ACHN (cell line): ENCODE measurements at regions not wholly inside any gene's neighbourhood (a gene's known extent, or its start where the extent isn't known, plus 50 kb on each side); places are given as distances from the start of the nearest gene placed in this dataset.
"Not testable (repeated sequence)": the region's sequence is repeated elsewhere in the genome, so short reads cannot be mapped to it uniquely, and the experiment has no call there.

Experiments
- DNase-seq: peaks from one replicate; pipeline ENCODE4 v3.0.0-alpha.2; 2015
- in situ Hi-C: cut with HindIII; loops from 2 replicates; pipeline ENCODE4 v1.10.0; 2017; ENCODE audit warnings: low sequenced_read_pairs, low pct_ligation_motif_present, low pct_unique_long_range_greater_than_20kb

- in situ Hi-C loops = no loop called here
- no peak for DNase-seq
Measured at GRCh38 chr4:164601653-164602052, 152.3 kb upstream of the SMIM31 start.

DNA sequence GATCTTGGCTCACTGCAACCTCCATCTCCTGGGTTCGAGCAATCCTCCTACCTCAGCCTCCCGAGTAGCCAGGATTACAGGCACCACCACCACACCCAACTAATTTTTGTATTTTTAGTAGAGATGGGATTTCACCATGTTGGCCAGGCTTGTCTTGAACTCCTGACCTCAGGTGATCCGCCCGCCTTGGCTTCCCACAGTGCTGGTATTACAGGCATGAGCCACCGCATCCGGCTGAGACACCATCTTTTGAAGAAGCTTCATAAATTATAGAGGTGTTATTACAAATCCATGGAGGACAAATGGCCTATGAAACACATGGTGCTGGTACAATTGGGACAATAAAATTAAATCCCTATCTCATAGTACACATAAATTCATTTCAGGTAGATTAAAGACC is 148.1 kb upstream of the SMIM31 start:
- in situ Hi-C loops, DNase-seq: not testable (repeated sequence)

- no peak for DNase-seq
- in situ Hi-C loops = no loop called here
Measured at GRCh38 chr4:164606478-164606877, 147.5 kb upstream of the SMIM31 start.

GRCh38 chr4:164613256-164613655 is 140.7 kb upstream of the SMIM31 start:
- DNase-seq = no peak
- in situ Hi-C loops = no loop called here

DNA sequence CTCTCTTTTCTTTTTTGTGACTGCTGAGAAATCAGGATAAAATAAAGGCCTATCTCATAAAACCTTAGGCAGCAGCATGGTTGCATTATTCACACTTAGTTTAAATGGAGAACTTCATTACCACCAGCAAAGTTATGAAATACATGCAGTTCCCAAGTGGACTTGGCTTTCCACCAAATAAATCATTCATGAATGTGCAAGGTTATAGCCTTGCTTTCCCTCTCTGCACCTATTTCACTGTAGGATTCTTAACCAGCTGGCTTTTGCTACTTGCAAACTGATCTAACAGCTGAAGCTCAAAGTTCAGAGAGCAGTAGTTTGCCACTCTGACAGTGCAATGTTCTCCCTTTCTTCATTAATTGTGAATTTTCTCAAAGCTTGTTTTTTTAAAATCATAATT is 140.1 kb upstream of the SMIM31 start:
- in situ Hi-C loops = no loop called here
- no peak for DNase-seq

GRCh38 chr4:164614329-164614728 is 139.6 kb upstream of the SMIM31 start:
- in situ Hi-C loops = no loop called here
- DNase-seq = no peak

GRCh38 chr4:164614999-164615398 is 138.9 kb upstream of the SMIM31 start:
- in situ Hi-C loops = no loop called here
- no peak for DNase-seq

DNA sequence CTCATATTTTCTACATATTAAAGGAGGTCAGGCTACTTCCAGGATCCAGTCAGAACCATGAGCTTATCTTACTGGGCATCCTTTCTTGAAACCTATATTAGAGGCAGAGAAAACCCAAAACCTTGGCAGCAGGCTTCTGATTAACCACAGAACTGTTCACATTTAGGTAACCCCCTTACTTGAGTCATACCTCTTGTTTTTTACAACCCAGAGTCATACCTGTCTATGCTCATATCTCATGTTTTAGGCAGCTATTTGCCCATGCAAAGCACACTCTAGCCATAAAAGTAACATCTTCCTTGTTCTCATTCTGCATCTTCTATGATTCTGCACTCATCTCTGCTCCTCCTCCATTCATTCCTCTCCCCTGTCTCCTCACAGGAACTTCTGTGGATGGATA is 138.0 kb upstream of the SMIM31 start:
- in situ Hi-C loops = no loop called here
- DNase-seq = no peak

DNA sequence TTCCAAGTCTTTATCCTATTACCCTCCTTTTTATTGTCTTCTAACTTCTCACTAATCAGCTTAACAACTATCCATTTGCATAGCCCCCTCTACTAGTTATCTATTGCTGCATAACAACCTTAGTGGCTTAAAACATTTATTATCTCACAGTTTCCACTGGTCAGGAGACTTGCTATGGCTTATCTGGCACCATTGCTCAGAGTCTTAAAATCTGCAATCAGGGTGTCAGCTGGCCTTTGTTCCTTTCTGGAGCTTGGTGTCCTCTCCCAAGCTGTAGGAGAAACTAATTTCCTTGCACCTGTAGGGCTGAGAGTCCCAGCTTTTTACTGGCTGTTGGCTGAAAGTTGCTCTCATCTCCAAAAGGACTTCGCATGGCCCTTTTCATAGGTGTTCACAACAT is 137.0 kb upstream of the SMIM31 start:
- in situ Hi-C loops = no loop called here
- DNase-seq = no peak

DNA sequence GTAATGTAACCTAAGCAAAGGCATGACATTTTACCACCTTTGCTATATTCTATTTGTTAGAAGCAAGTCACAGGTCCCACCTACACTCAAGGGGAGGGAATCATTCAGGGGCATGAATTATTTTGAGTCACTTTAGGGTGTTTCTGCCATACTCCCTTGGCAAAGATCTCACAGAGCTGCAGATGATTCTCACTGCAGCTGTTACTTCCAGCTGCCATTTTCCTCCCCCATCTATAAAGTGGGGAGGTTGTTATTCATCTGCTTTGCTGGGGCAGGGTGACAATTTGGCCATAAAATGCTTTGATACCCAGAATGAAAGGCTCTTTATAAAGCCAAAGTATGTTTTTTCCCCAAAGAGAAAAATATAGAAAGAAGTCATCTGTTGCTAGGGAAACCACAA is 136.5 kb upstream of the SMIM31 start:
- in situ Hi-C loops = no loop called here
- DNase-seq = no peak

- in situ Hi-C loops = no loop called here
- DNase-seq = no peak
Measured at GRCh38 chr4:164617911-164618310, 136.0 kb upstream of the SMIM31 start.

DNA sequence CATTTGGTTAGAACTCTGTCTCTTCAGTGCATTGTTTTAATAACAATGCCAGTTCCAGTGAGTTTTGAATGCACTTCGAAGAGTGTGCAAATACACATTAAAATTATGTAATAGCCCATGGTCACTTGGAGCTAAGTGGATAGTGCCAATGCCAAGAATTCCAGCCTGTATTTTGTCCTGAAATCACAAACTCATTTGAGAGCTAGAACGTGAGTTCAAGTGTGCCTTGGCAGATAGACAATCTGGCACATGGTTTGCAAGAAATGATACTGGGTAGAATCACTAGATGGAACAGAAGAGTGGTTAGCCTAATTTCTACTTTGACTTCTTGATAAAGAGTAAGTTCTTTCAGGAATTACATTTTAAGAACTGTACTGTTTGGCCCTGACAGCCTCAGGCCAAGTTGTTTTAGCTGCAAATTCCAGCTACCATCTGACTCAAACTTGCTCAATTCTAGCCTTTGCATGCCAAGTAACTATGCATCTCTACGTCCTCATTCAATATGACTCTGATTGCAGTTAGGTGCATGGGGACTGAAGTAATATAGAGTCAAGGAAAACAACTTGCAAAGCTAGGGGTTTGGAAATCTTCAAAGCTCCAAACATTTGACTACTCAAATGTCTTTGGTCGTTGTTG is 131.9 kb upstream of the SMIM31 start:
- DNase-seq = no peak
- in situ Hi-C loops = no loop called here

DNA sequence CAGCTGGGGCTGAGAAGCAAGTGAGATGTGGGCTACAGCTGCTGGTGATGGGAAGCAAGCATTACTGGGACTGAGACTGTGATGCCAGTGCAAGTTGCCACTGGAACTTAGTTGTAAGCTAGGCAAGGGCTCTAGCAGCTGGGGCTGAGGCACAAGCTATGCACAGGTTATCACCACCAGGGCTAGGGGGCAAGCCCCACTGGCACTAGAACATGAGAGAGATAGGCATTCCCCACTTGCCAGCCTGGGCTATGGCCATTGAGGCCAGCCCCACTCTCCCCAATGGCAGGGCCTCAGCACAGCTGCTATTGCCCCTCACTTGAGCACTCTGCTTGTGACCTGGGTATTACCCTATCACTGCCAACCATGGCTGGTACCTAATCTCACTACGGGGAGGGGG is 130.8 kb upstream of the SMIM31 start:
- in situ Hi-C loops = no loop called here
- no peak for DNase-seq

DNA sequence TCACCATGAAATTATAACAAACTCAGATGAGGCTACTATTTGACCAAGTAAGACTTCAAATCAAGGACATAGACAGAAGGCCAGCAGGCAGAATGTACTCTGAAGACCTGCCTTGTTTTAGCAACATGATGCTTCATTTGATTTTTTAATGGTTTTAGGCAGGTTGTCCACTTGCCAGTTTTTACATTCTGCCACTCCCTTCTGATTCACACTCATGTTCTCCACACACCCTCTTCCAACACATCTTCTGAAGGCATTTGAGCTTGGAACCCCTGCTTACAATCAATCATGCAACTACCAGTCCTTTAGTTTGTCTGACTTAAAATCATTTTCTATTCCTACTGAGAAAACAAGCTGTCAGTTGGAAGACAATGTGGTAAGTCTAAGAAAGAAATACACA is 114.9 kb upstream of the SMIM31 start:
- in situ Hi-C loops = no loop called here
- no peak for DNase-seq

DNA sequence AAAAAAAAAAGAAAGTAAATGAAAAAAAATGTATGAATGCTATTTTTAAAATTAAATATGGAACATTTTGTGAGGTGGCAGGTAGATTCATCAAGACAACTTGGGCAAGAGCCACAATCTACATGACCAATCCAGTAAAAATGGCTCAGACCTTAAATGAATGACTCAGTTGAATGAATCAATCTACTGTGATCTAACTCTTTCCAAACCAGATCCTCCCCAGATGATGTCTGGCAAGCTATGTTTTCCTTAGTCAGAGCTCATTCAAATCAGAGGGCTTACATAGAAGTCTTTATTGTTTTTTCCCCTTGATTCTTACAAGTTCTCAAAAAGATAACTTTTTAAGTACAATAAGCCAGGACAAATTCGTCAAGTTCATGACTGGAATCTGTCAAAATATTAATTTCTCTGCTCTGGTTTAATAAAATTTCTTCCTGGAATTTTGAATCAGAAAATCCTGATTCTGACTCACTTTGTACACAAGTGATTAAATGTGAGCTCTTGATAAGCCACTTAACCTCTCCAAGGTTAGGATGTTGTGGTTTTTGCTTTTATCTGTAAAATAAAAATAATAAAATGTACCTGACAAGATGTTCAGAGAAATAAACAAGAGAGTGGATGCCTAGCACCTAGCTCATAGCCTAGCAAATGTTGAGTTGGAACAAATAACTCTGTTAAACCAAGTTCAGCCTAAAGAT is 105.6 kb upstream of the SMIM31 start:
- peak; percentile 53 for DNase-seq
- in situ Hi-C loops = no loop called here

DNA sequence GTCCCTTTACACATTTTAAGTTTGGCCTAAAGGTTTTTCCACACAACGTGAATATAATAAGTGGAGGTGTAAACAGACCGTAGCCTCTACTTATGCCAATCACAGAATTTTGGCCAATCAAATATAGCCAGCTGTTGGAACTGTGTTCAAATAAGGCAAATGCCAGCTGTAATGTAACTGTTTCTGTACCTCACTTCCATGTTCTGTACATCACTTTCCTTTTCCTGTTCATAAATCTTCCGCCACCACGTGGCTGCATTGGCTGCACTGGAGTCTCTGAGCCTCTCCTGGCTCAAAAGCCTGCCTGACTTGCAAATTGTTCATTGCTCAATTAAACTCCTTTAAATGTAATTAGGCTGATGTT is 105.1 kb upstream of the SMIM31 start:
- in situ Hi-C loops = no loop called here
- DNase-seq = no peak

DNA sequence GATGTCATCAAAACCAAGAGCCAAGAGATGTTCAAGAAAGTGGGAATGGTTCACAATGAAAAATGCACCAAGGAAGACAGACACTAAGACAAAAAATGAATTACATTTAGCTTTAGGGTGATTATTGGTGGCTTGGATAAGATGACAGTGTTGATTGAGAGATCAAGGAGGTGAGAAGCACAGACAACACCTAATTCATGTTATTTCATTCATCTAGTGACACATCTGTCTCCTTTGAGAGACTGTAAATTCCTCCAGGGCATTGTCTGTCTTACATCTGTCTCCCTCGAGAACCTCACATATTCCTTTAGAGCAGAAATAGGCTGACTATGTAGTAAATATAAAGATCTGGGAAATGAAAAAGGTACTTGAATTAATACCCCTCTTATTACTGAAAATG is 94.2 kb upstream of the SMIM31 start:
- in situ Hi-C loops = no loop called here
- DNase-seq = no peak

DNA sequence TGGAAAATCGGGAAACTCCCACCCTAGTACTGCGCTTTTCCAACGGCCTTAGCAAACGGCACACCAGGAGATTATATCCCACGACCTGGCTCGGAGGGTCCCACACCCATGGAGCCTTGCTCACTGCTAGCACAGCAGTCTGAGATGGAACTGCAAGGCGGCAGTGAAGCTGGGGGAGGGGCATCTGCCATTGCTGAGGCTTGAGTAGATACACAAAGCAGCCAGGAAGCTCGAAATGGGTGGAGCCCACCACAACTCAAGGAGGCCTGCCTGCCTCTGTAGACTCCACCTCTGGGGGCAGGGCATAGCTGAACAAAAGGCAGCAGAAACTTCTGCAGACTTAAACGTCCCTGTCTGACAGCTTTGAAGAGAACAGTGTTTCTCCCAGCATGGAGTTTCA is 77.8 kb upstream of the SMIM31 start:
- in situ Hi-C loops, DNase-seq: not testable (repeated sequence)

- in situ Hi-C loops = no loop called here
- DNase-seq = no peak
Measured at GRCh38 chr4:164683040-164683439, 70.9 kb upstream of the SMIM31 start.

GRCh38 chr4:164695650-164696049 is 58.3 kb upstream of the SMIM31 start:
- in situ Hi-C loops = no loop called here
- no peak for DNase-seq

- DNase-seq = peak; percentile 26
- in situ Hi-C loops = no loop called here
Measured at GRCh38 chr4:164700471-164700870, 53.5 kb upstream of the SMIM31 start.
